ENCODE measurements at regions not wholly inside any gene's neighbourhood (a gene's known extent, or its start where the extent isn't known, plus 50 kb on each side); places are given as distances from the start of the nearest gene placed in this dataset.
"Not testable (repeated sequence)": the region's sequence is repeated elsewhere in the genome, so short reads cannot be mapped to it uniquely, and the experiment has no call there.

- Histone ChIP-seq H3K27me3 (replicated peaks; ENCODE audit: insufficient read depth) (no peaks in the 10 kb centered on the region), H3K9me3 (no peaks in the 10 kb centered on the region), H3K27ac (no peak overlapping the region), H3K4me1 (replicated peaks) (no peaks in the 10 kb centered on the region), H3K4me3 (no peak overlapping the region), H3K36me3 (no peaks in the 10 kb centered on the region)
- TF ChIP-seq POLR2AphosphoS5 (IDR thresholded peaks at IDR 0.05) (no peak), CTCF (IDR thresholded peaks at IDR 0.05) (no peak), POLR2A (IDR thresholded peaks at IDR 0.05) (no peak)
- no peak for DNase-seq (ENCODE audit: low spot score)
- intact Hi-C loops (cut with DNase I) = no loop called here
Observed at GRCh38 chr3:153275514-153275913, 113.5 kb downstream of the RAP2B start.

GRCh38 chr3:153277029-153277428, 115.0 kb downstream of the RAP2B start:
- no peaks in the 10 kb centered on the region for H3K4me1 ChIP-seq (replicated peaks)
- intact Hi-C loops (cut with DNase I) = no loop called here
- DNase-seq (ENCODE audit: low spot score) = no peak
- no peaks in the 10 kb centered on the region for H3K27me3 ChIP-seq (replicated peaks; ENCODE audit: insufficient read depth)
- TF ChIP-seq POLR2A (IDR thresholded peaks at IDR 0.05) (no peak), POLR2AphosphoS5 (IDR thresholded peaks at IDR 0.05) (no peak), CTCF (IDR thresholded peaks at IDR 0.05) (no peak)
- no peak overlapping the region for H3K4me3 ChIP-seq
- 86% methylated on average over 2 of the region's 2 CpGs for WGBS
- H3K27ac ChIP-seq = no peak overlapping the region
- no peaks in the 10 kb centered on the region for H3K9me3 ChIP-seq
- H3K36me3 ChIP-seq = no peaks in the 10 kb centered on the region

GRCh38 chr3:153281236-153281997, 119.4 kb downstream of the RAP2B start:
- not testable (repeated sequence) for H3K4me1 ChIP-seq (replicated peaks); DNase-seq (ENCODE audit: low spot score); H3K4me3 ChIP-seq; H3K9me3 ChIP-seq; H3K27me3 ChIP-seq (replicated peaks; ENCODE audit: insufficient read depth); H3K36me3 ChIP-seq; H3K27ac ChIP-seq
- 97% methylated on average over 26 of the region's 29 CpGs for WGBS
- intact Hi-C loops (cut with DNase I) = loop anchor here (10.0 kb wide), 1 partner anchor 227 kb away; no protein-coding TSS in a partner anchor

- no peaks in the 10 kb centered on the region for H3K27me3 ChIP-seq (replicated peaks; ENCODE audit: insufficient read depth)
- H3K4me3 ChIP-seq = no peak overlapping the region
- H3K36me3 ChIP-seq = no peaks in the 10 kb centered on the region
- no peak for DNase-seq (ENCODE audit: low spot score)
- no peak overlapping the region for H3K27ac ChIP-seq
- intact Hi-C loops (cut with DNase I) = loop anchor here (10.0 kb wide), 1 partner anchor 228 kb away; no protein-coding TSS in a partner anchor
- TF ChIP-seq POLR2AphosphoS5 (IDR thresholded peaks at IDR 0.05) = no peak
- TF ChIP-seq CTCF (IDR thresholded peaks at IDR 0.05) = no peak
- TF ChIP-seq POLR2A (IDR thresholded peaks at IDR 0.05) = no peak
- H3K9me3 ChIP-seq = no peaks in the 10 kb centered on the region
- 96% methylated on average over 5 of the region's 5 CpGs for WGBS
- no peaks in the 10 kb centered on the region for H3K4me1 ChIP-seq (replicated peaks)
Observed at GRCh38 chr3:153282355-153282754, 120.3 kb downstream of the RAP2B start.

GRCh38 chr3:153284282-153284938, 122.4 kb downstream of the RAP2B start:
- Histone ChIP-seq H3K27ac (peak overlapping the region in 1 of 2 donors; percentile 25), H3K36me3 (no peaks in the 10 kb centered on the region), H3K4me1 (replicated peaks) (no peaks in the 10 kb centered on the region), H3K4me3 (no peak overlapping the region), H3K27me3 (replicated peaks; ENCODE audit: insufficient read depth) (no peaks in the 10 kb centered on the region), H3K9me3 (no peaks in the 10 kb centered on the region)
- TF ChIP-seq POLR2AphosphoS5 (IDR thresholded peaks at IDR 0.05) (peak; percentile 75), POLR2A (IDR thresholded peaks at IDR 0.05) (no peak), CTCF (IDR thresholded peaks at IDR 0.05) (no peak)
- peak; percentile 49 for DNase-seq (ENCODE audit: low spot score)
- WGBS = 7% methylated on average over 4 of the region's 4 CpGs
- intact Hi-C loops (cut with DNase I) = loop anchor here (10.0 kb wide), 1 partner anchor 230 kb away; no protein-coding TSS in a partner anchor
